NOMO-1 treated with dmso at 0.1 percent for 144 hours (cell line): ENCODE measurements at regions not wholly inside any gene's neighbourhood (a gene's known extent, or its start where the extent isn't known, plus 50 kb on each side); places are given as distances from the start of the nearest gene placed in this dataset.
"Not testable (repeated sequence)": the region's sequence is repeated elsewhere in the genome, so short reads cannot be mapped to it uniquely, and the experiment has no call there.

Experiments
- DNase-seq: peaks from one replicate; lab custom pipeline; 2025; ENCODE audit not compliant: unreplicated experiment; lab: John Stamatoyannopoulos, UW

- DNase-seq: not testable (repeated sequence)
These were observed 80.3 kb downstream of the ANXA5 start for GRCh38 chr4:121616449-121616848.

- no peak for DNase-seq
These were observed 82.7 kb downstream of the ANXA5 start for GRCh38 chr4:121614101-121614500.

- no peak for DNase-seq
These were observed 97.7 kb downstream of the ANXA5 start for GRCh38 chr4:121599049-121599448.

- no peak for DNase-seq
These were observed 99.3 kb downstream of the ANXA5 start for GRCh38 chr4:121597346-121597934.

GRCh38 chr4:121594796-121595526 is 101.8 kb downstream of the ANXA5 start:
- DNase-seq: no peak

GRCh38 chr4:121593760-121594159 is 103.0 kb downstream of the ANXA5 start:
- DNase-seq: no peak

GRCh38 chr4:121592257-121592656 is 104.5 kb downstream of the ANXA5 start:
- not testable (repeated sequence) for DNase-seq

GRCh38 chr4:121584836-121585235 is 111.9 kb downstream of the ANXA5 start:
- no peak for DNase-seq

- DNase-seq: no peak
These were observed 113.4 kb downstream of the ANXA5 start for GRCh38 chr4:121583396-121583795.

GRCh38 chr4:121582296-121582695 is 114.5 kb downstream of the ANXA5 start:
- no peak for DNase-seq

GRCh38 chr4:121575392-121575791 is 121.4 kb downstream of the ANXA5 start:
- not testable (repeated sequence) for DNase-seq

GRCh38 chr4:121574618-121575017 is 122.2 kb downstream of the ANXA5 start:
- peak; percentile 6 for DNase-seq

GRCh38 chr4:121567748-121568147 is 129.0 kb downstream of the ANXA5 start:
- DNase-seq: no peak

- no peak for DNase-seq
These were observed 131.9 kb downstream of the ANXA5 start for GRCh38 chr4:121564840-121565375.

GRCh38 chr4:121562811-121563210 is 134.0 kb downstream of the ANXA5 start:
- DNase-seq: no peak

- no peak for DNase-seq
These were observed 141.3 kb downstream of the ANXA5 start for GRCh38 chr4:121555315-121556107.

- no peak for DNase-seq
These were observed 142.4 kb downstream of the ANXA5 start for GRCh38 chr4:121554382-121554781.

GRCh38 chr4:121551881-121552280 is 144.9 kb downstream of the ANXA5 start:
- no peak for DNase-seq

GRCh38 chr4:121551271-121551670 is 145.5 kb downstream of the ANXA5 start:
- DNase-seq: no peak

GRCh38 chr4:121541696-121542095 is 155.1 kb downstream of the ANXA5 start:
- no peak for DNase-seq

- no peak for DNase-seq
These were observed 154.5 kb upstream of the QRFPR start for GRCh38 chr4:121535351-121535750.

GRCh38 chr4:121534187-121534586 is 153.4 kb upstream of the QRFPR start:
- no peak for DNase-seq
